Kidney epithelial cell (primary cell): ENCODE measurements at regions not wholly inside any gene's neighbourhood (a gene's known extent, or its start where the extent isn't known, plus 50 kb on each side); places are given as distances from the start of the nearest gene placed in this dataset.

Source experiments
- DNase-seq: peaks from one replicate; pipeline ENCODE4 v3.0.0-alpha.2; 2010; ENCODE audit warnings: low read depth
- H3K27me3 ChIP-seq: 2 replicates; pipeline ENCODE4 v1.6.0; 2011; ENCODE audit warnings: low read length; ENCODE audit not compliant: control insufficient read depth, insufficient read depth
- H3K36me3 ChIP-seq: 2 replicates; pipeline ENCODE4 v1.5.1; 2011; ENCODE audit warnings: low read length; ENCODE audit not compliant: control insufficient read depth, insufficient read depth
- H3K4me3 ChIP-seq: 2 replicates; pipeline ENCODE4 v1.5.1; 2011; ENCODE audit warnings: low read depth, mild to moderate bottlenecking, control low read depth, low read length
- CTCF ChIP-seq: IDR thresholded peaks from 2 replicates; pipeline ENCODE4 v1.5.1; 2011; ENCODE audit warnings: mild to moderate bottlenecking, moderate library complexity, low read length, control low read depth, inconsistent platforms; ENCODE audit not compliant: insufficient read depth, poor library complexity, severe bottlenecking

- no peak for TF ChIP-seq CTCF
- Histone ChIP-seq H3K4me3 (no peak overlapping the region), H3K27me3 (no peaks in the 10 kb centered on the region), H3K36me3 (no peaks in the 10 kb centered on the region)
- DNase-seq = no peak
Observed at GRCh38 chr15:101124731-101125451, 127.0 kb downstream of the CHSY1 start.

- DNase-seq = no peak
- no peaks in the 10 kb centered on the region for H3K36me3 ChIP-seq
- no peaks in the 10 kb centered on the region for H3K27me3 ChIP-seq
- TF ChIP-seq CTCF = no peak
- no peak overlapping the region for H3K4me3 ChIP-seq
Observed at GRCh38 chr15:101123222-101123910, 128.5 kb downstream of the CHSY1 start.

- Histone ChIP-seq H3K27me3 (no peaks in the 10 kb centered on the region), H3K4me3 (no peak overlapping the region), H3K36me3 (no peaks in the 10 kb centered on the region)
- TF ChIP-seq CTCF = no peak
- no peak for DNase-seq
Observed at GRCh38 chr15:101122806-101123205, 129.0 kb downstream of the CHSY1 start.

- no peak for DNase-seq
Observed at GRCh38 chr15:101122266-101122665, 129.6 kb downstream of the CHSY1 start.

GRCh38 chr15:101121511-101122090, 130.2 kb downstream of the CHSY1 start:
- peak; percentile 56 for TF ChIP-seq CTCF
- Histone ChIP-seq H3K36me3 (no peaks in the 10 kb centered on the region), H3K4me3 (no peak overlapping the region), H3K27me3 (no peaks in the 10 kb centered on the region)
- no peak for DNase-seq

More at GRCh38 chr15:101122266-101122665, 129.6 kb downstream of the CHSY1 start:
- no peaks in the 10 kb centered on the region for H3K36me3 ChIP-seq
- TF ChIP-seq CTCF = no peak
- H3K27me3 ChIP-seq = no peaks in the 10 kb centered on the region
- no peak overlapping the region for H3K4me3 ChIP-seq
